Stimulated activated CD8-positive, alpha-beta memory T cell treated with anti-CD3 and anti-CD28 coated beads, Interleukin-15, amount 100 ng/mL, for 1 hour (primary cell): ENCODE measurements at regions not wholly inside any gene's neighbourhood (a gene's known extent, or its start where the extent isn't known, plus 50 kb on each side); places are given as distances from the start of the nearest gene placed in this dataset.

Experiments
- DNase-seq: peaks from one replicate; pipeline ENCODE4 v3.0.0-alpha.2; 2020; ENCODE audit warnings: low read depth

DNA sequence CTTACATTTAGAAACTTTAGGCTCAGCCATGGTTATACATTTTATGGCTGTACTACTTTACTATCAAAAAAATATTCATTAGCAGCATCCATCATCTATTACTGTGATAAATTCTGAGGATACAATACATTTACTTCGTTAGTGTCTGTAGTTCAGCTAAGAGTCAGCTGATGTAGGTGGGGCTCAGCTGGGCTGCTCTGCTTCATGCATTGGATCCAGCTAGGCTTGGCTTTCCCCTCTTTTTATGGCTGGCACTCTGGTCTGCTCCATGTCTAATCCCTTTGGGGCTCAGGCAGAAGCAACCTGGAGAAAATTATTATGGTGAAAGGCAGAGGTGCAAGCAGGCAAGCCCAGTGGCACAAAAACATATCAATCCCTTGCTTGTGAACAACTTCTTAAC lies 930.1 kb upstream of the NR2F2 start:
- DNase-seq = no peak

DNA sequence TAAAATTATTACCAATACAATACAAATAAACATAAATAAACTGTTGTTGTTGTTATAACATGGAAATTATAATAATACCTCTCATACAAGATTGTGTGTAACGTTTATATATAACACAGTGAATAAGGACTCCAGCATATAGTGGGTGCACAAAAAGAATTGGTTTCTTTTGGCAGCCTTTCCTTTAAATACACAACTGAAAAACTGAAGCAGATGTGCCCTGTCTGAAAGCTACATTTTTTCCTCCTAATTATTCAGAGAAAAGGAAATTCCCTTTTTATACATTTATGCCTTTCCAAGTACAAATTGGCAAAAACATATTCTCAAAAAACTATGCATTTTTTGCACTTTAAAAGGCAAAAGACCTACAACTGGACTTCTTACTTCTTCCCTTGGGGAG lies 928.9 kb upstream of the NR2F2 start:
- no peak for DNase-seq

DNA sequence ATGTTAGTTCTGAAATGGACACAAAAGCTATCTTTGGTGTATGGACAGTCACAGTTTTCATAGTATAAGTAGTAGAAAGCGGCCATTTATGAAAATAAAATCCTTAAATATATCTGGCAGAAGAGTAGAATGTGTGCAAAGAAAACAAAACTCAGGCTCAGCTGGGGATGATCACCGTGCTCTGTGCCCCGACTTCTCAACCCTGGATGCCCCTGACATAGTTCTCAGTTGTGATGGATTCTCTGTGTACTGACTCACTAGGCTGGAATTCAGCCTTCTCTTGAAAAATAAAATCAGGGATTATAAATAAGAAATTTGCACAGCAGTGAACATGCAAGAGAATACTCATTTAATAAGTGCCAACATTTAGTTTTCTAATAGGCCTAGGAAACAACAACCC lies 925.1 kb upstream of the NR2F2 start:
- no peak for DNase-seq

DNA sequence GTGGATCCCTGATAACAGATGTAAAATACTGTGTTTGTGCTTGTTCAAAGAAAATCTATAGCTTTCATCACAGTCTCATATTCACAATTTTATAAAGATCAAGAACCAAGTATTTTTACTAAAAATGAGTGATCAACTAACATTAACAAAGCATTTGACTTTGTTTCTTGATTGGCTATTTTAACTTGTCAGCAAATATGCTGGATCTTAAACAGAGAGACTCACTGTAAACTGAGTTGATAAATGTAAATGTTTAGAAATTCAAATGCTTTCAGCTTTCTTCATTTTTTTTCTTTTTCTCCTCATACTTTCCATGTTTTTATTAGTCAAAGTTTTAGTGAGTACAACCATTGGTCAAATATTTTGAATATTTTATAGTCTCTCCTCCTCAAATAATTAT lies 923.0 kb upstream of the NR2F2 start:
- DNase-seq = no peak

DNA sequence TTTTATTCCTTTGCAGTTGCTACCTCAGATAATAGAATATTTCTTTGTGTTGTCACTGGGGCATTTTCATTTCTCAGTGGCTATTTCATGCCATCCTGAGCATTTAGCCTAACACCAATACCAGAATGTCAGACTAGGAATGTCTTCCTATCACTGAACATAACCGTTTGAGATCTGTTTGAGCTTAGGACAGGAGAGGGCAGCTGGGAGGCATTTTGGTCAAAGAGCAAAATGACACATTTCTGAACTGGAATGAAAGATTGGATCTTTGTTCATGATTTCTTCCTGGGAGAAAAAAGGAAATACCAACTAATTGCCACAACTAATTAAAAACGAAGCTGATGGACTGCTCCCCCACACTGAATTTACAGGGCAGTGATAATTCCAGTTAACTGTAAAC lies 921.3 kb upstream of the NR2F2 start:
- no peak for DNase-seq

DNA sequence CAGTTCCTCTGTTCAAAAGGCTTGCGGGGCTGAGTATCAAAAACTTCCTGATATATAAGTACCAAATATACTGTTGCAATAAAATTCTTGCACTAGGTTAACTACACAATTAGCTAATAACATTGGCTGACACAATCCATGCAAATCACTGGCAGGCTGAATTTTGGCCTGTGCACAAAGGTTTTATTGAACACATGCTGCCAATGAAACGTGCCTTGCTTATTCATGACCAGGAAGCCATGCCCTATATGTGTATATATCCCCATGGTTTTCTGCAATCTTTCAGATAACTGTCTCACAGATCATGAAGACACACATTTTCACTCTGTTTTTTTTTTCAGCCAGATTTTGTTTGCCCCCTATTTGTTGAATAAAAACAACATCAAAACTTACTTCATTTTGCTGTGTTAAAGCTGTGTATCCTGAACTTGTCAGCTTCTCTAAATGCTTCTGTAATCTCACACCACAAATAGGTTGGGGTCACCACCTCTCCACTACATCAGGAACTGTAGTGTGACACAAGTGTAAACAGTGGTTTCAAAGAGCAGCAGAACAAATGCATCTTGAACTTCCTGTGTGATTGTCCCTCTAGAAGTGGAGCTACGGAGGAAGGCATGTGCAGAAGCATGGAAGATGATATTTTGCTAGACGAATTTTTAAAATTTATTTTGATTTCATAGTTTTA lies 920.7 kb upstream of the NR2F2 start:
- DNase-seq = no peak

DNA sequence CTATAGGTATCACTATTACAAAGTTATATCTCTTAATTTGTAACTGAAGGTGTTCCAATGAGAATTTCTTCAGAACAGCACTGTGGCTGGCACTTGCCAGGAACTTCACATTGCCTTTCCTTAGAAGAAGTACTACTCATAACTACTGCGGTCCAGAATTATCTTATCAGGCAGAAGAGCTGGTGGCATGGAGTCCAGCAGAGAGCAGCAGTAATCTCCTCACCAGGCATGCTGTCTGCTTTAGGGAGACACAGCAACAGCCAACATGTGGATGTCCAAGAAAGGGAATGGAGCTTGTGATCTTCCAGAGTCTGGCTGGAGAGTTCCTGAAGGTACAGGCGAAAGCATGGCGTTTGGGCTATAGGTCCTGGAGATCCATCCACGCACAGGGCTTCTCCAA lies 919.7 kb upstream of the NR2F2 start:
- no peak for DNase-seq

DNA sequence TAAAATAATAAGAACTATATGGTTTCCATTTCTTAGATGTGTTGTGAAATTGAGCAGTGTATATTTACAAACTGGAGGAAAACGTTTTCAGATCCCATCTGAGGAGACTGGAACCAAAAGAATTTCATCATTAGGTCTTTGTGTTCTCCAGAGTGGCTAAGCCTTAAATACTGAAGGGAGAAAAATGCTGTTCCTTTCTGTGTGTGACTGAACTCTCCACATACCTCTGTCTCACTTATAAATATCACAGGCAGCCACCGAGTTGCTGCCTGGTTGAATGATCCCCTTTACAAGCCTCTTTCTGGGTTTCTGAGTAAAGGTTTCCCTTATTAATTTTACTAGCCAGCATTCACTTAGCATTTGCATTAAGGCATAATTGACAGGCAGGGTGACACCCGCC lies 913.9 kb upstream of the NR2F2 start:
- DNase-seq = no peak

DNA sequence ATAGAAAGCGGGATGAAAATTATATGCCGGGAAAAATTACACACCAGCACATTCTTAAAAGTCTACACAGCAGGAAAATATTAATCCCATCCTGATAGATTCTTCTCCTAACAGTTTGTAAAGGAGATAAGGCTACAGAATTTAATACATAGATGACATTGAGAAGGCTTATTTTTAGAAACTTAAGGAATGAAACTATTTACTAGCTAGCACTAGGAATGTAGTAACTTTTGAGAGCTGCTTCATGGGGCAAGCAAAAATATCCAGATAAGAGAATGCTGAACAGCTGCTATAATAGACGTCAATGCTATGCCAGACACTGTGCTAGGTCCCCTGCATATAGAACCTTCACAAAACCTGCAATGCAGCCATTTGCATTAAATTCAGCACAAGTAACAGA lies 912.7 kb upstream of the NR2F2 start:
- no peak for DNase-seq

DNA sequence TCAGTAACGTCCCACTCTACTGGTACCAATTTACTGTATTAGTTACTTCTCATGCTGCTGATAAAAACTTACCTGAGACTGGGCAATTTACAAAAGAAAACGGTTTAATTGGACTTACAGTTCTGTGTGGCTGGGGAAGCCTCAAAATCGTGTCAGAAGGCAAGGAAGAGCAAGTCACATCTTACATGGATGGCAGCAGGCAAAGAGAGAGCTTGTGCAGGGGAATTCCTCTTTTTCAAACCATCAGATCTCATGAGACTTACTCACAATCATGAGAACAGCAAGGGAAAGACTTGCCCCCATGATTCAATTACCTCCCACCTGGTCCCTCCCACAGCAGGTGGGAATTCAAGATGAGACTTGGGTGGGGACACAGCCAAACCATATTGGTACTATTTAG lies 908.2 kb upstream of the NR2F2 start:
- DNase-seq = no peak

DNA sequence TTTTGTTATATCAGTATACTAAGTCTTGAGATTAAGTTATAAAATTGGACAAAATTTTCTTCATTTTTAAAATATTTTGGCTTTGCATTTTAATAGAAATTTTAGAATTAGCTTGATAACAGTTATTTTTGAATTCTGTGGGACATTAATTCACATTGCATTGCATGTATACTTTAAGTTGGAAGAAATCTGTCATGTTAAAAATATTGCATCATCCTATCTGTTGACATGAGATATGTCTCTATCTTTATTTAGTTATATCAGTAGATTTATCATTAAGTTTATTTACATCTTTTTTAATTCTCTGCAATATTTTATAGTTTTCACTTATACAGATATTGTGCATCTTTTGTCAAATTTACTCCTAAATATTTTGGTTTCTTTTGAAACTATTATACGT lies 904.6 kb upstream of the NR2F2 start:
- no peak for DNase-seq

DNA sequence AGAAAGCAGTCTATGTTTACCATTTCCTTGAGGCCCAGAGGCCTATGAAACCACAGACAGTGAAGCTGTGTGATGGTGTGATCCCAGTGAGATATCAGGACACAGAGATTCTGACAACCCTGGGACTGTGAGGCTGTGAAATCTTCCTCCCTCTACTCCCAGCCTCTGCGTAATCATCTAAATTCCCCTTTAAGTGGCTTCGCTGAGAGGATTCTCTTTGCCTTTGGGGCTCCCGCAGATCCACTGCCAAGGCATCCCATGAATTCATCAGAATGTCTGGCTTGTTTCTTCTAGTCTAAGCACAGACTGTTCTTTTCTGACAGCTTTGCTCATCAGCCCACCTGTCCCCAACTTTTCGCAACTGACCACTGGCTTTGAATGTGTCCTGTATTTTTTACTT lies 901.2 kb upstream of the NR2F2 start:
- DNase-seq = no peak

DNA sequence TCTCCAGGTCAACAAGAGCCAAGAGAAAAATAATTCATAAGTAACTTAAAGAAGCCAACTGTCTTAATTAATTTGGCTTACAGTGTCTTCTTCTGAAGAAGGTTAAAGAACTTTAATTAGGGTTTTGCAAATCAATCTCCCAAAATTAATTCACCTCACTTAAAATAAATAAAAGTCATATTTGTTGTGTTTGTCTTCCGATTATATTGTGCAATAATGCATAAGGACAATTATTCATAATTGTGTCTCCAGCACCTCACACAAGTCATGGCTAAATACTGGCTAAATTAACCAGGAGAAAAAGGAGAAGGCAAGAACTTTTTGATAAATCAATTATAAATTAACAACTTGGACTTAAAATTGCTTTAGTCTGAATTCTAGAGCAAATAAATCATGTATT lies 899.0 kb upstream of the NR2F2 start:
- DNase-seq = no peak

DNA sequence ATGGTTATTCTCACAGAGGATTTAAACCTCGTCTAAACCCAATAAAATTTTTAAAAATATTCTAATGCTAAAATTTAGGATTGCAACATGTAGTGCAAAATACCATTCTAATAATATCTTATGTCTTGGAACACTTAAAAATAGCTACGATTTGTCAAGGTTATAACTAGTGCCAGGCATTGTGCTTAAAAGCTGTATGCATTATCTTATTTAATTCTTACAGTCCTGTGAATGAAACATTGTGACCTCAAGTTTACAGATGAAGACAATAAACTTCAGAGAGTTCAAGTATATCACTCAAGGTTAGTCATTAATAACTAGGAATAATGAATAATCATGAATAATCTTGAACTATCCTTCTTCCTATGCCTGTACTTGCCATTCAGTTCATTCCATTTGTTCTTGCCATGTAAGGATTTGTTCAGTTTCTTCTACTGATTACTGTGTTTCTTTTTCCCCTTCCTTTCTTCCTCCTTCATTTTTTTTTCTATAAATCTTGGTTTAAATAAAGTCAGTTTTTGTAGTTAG lies 897.6 kb upstream of the NR2F2 start:
- DNase-seq = no peak

DNA sequence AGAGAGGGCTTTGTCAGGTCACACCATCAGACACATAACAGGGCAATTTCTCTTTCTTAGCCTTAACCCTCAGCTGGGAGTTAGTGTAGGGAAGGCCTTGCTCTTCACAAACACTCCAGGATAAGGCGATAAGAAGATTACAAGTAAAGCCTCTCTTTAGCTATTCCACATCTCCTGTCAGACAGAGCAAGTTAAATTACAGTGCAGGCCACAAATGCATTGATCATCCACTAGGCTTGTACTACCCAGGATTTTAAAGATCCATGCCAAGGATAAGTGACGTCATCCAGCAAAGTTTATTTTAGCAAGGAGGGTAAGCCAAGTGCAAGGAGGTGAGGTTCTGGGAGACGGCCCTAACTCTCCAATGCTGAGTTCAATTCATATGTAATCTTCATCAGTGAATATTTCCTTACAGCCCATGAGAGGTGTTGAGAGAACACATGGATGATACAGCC lies 890.6 kb upstream of the NR2F2 start:
- no peak for DNase-seq

DNA sequence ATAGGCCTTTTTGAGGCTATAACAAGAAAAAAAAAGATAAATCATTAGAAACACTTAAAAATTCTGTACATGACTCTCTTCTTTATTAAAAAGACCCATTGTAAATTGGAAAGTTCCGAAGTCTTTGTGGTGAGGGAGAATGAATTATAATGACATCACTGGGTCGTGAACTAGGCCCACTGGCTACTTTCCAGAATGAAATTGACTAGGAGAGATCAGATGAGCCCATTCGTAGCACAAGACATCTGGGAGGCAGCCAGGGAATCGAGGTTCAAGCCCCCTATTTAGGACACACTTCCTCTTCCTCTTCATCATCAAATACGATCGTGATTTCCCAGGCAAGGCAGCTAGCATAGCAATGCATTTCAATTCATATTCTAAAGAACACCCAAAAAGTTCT lies 889.8 kb upstream of the NR2F2 start:
- no peak for DNase-seq

DNA sequence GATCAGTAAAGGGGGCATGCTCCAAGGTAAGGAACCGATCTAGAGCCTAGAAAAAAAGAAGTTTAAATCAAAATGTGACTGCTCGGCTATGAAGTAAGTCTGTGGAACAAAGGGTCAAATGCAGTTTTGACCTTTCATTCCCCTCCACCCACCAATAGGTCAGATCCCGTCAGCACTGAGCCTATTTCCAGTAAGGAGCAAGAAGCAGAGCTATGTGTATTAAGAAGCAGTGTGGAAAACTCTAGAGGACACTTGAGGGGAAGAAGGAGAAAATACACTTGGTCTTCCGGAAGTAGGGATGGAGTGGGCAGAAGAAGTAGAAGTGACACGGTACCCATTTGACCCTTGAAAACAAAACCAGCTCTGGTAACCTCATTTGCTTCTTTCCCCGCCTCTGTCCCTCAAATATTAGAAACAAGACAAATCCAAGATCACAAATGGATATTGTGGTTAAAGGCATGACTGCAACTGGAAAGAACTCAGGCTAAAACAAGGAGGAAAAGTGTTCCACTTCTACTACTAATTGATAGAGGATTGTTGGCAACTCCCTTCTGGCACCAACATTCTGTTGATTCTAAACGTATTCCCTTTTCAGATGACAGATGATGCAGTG lies 888.3 kb upstream of the NR2F2 start:
- DNase-seq = no peak

DNA sequence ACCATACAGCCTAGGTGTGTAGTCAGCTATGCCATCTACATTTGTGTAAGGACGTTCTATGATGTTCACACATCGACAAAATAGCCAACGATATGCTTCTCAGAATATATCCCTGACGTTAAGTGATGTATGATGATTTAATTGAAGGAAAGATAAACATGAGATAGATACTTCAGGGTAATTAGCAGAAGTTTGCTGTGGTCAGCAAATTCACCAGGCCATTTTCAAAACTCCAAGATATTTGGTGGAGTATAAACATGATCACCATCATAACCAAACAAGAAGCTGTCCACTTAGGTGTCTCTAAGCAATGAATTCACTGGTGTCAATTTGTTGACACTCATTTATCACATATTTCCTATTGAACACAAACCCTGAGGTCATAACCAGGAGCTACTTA lies 885.6 kb upstream of the NR2F2 start:
- no peak for DNase-seq

DNA sequence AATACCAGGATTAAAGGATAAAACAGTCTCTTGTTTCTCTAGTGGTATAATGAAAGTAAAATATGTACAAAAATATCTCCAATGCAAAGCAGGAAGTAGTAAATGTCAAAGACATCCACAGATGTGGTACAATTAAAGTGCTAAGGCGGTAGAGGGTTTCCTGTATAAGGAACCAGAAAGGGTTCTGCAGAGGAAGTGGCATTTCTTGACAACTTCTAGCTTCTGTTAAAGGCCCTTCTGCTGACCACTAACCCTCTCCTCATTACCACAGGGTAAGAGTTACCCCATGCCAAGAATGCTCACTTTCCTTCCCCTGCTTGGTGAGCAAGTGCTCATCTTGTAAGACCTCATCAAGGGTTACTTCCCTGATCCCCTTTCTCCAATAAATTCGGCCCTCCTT lies 883.6 kb upstream of the NR2F2 start:
- no peak for DNase-seq

DNA sequence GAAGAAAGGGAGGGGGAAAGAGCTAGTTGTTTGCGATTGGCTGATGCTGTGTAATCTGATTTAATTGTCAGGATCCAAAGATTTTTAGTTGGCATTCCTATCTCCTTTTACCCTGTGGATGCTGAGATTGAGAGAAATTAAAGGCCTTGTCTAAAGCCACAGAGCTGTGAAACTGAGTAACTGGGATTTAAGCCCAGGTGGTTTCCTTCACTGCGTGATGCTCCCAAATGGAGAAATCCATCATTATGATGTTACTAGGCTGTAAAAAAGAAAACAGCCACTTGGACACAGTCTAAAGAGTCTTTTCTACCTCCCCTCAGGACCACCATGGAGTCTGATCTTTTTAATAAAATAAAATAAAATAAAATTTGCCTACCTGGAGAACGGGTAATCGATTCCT lies 883.0 kb upstream of the NR2F2 start:
- DNase-seq = no peak

DNA sequence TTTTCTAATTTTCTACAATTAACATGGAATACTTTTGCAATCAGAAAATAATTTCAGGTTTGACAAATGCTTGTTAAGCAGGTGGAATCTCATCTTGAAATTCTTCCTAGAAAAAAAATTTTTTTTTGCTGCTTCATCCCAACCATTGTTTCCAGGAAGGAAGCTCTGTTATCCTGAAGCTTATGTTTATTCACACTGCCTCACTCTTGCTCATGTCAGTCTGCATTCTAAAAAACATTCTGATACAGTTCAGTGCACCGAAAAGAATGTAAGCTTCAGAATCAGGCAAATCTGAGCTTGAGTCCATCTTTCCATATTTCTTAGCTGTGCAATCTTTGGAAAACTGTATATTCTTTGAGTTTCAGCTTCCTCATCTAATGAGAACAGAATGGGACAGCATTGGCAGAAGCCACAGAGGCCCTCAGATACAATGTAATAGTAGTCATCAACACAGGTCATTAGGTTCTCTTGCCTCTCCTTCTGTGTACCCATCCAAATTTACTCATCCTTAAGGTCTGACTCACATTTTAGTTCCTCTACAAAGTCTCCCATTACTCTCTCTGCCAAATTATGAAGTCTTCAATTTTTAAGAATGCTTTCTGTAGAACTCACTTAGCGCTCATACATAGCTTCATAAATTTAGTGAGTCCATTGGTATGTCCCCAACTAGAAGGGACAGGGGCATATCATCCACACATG lies 881.8 kb upstream of the NR2F2 start:
- no peak for DNase-seq

DNA sequence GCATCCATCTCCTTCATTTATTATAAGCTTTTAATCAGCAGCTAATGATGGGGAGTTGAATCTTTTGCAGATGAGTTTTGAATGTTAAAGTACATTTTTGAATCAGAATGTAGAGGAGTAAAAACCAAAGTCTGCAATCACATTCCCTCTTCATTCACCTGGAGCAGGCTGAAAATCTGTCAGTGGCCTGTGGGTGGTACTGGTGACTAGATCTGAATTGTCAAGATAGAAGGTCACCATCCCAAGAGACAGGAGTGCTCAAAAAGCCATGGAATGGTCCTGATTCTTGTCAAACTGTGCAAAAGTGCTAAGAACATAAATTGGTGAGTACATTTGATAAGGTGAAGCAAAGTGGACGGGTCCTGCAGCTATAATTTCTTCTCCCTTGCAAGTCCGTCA lies 881.3 kb upstream of the NR2F2 start:
- DNase-seq = no peak

DNA sequence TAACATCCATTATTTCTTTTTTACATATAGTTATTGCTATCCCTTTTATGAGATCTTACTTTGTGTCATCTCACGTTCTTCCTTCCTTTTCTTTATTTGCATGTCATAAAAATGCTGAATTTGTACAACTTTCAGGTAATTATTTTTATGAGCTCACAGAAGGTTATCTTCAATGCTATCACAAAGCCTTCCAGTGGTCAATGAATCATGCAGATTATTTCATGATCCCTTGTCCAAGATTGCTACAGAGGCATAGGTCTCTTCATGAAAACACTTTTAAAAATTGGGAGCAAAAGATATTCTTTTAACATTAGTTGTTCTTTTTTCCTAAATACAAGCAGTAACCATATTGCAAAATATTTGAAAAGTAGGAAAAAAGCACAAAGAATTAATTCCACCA lies 880.1 kb upstream of the NR2F2 start:
- no peak for DNase-seq

DNA sequence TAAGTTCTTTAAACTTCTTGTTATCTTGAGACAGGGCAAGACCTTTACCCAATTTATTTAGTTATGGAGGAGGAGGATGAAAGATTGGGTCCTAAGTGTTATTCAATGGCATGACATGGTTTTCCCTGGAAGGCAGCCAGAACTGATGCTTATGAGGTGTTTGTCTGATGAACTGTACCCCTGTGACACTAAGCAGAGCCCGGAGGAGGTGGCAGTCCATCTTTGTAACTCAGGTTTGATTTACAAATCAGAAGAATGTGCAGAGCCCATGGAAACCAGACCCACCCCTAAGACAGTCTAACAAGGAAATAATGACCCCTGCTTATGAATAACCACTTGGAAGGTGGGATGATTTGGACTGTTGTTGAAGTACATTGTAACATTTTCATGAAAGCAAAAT lies 878.6 kb upstream of the NR2F2 start:
- DNase-seq = no peak
